GM21717 (cell line): ENCODE measurements at regions not wholly inside any gene's neighbourhood (a gene's known extent, or its start where the extent isn't known, plus 50 kb on each side); places are given as distances from the start of the nearest gene placed in this dataset.
"Not testable (repeated sequence)": the region's sequence is repeated elsewhere in the genome, so short reads cannot be mapped to it uniquely, and the experiment has no call there.

Source experiments
- ATAC-seq: cut with Tn5 transposase; IDR thresholded peaks from one replicate; pipeline ENCODE4 v1.9.1; 2021; ENCODE audit warnings: mild to moderate bottlenecking, moderate library complexity; ENCODE audit not compliant: unreplicated experiment

- ATAC-seq = no peak
These were observed 1744.4 kb upstream of the ADGRL3 start for GRCh38 chr4:59455751-59456150.

- no peak for ATAC-seq
These were observed 1742.5 kb upstream of the ADGRL3 start for GRCh38 chr4:59457576-59457975.

- ATAC-seq = no peak
These were observed 1715.2 kb upstream of the ADGRL3 start for GRCh38 chr4:59484944-59485343.

GRCh38 chr4:59500103-59500502 lies 1700.0 kb upstream of the ADGRL3 start:
- ATAC-seq = no peak

- no peak for ATAC-seq
These were observed 1696.4 kb upstream of the ADGRL3 start for GRCh38 chr4:59503731-59504130.

GRCh38 chr4:59511809-59512208 lies 1688.3 kb upstream of the ADGRL3 start:
- ATAC-seq = not testable (repeated sequence)

GRCh38 chr4:59517007-59517406 lies 1683.1 kb upstream of the ADGRL3 start:
- no peak for ATAC-seq

GRCh38 chr4:59518005-59518823 lies 1681.9 kb upstream of the ADGRL3 start:
- no peak for ATAC-seq

GRCh38 chr4:59525885-59526284 lies 1674.2 kb upstream of the ADGRL3 start:
- ATAC-seq = no peak

GRCh38 chr4:59535541-59535940 lies 1664.6 kb upstream of the ADGRL3 start:
- no peak for ATAC-seq

GRCh38 chr4:59536428-59536827 lies 1663.7 kb upstream of the ADGRL3 start:
- no peak for ATAC-seq

- no peak for ATAC-seq
These were observed 1662.8 kb upstream of the ADGRL3 start for GRCh38 chr4:59537246-59537886.

- ATAC-seq = no peak
These were observed 1660.7 kb upstream of the ADGRL3 start for GRCh38 chr4:59539401-59539800.

- no peak for ATAC-seq
These were observed 1659.8 kb upstream of the ADGRL3 start for GRCh38 chr4:59540311-59540710.

- peak; percentile 97 for ATAC-seq
These were observed 1646.9 kb upstream of the ADGRL3 start for GRCh38 chr4:59553063-59553720.

GRCh38 chr4:59553721-59554091 lies 1646.4 kb upstream of the ADGRL3 start:
- ATAC-seq = no peak

GRCh38 chr4:59556191-59556590 lies 1643.9 kb upstream of the ADGRL3 start:
- not testable (repeated sequence) for ATAC-seq

- ATAC-seq = not testable (repeated sequence)
These were observed 1639.9 kb upstream of the ADGRL3 start for GRCh38 chr4:59560141-59560648.

GRCh38 chr4:59565836-59566235 lies 1634.3 kb upstream of the ADGRL3 start:
- no peak for ATAC-seq

- ATAC-seq = peak; percentile 84
These were observed 1629.2 kb upstream of the ADGRL3 start for GRCh38 chr4:59570860-59571476.

GRCh38 chr4:59571805-59572430 lies 1628.2 kb upstream of the ADGRL3 start:
- ATAC-seq = no peak
